AG04450 (cell line): ENCODE measurements at regions not wholly inside any gene's neighbourhood (a gene's known extent, or its start where the extent isn't known, plus 50 kb on each side); places are given as distances from the start of the nearest gene placed in this dataset.

ENCODE experiments used
- CTCF ChIA-PET: fragments of 300-600, 350-600 bp; formaldehyde crosslinking; extraction: SDS; loops from one replicate; lab custom pipeline; 2022; ENCODE audit warnings: antibody characterized with exemption, inconsistent platforms; lab: Charles Lee
- POLR2A ChIA-PET: fragments of 350-600 bp; formaldehyde crosslinking; extraction: SDS; loops from one replicate; lab custom pipeline; 2021; ENCODE audit warnings: antibody characterized with exemption, inconsistent platforms; lab: Yijun Ruan, JAX
- DNase-seq: peaks from one replicate; pipeline ENCODE4 v3.0.0-alpha.2; 2011; ENCODE audit warnings: low read depth, low spot score
- H3K27ac ChIP-seq: one replicate; pipeline ENCODE4 v1.5.1; 2012; ENCODE audit warnings: low read depth, low read length, control low read depth
- H3K27me3 ChIP-seq: one replicate; pipeline ENCODE4 v1.6.0; 2012; ENCODE audit warnings: low read length; ENCODE audit not compliant: control insufficient read depth, insufficient read depth
- H3K4me3 ChIP-seq: 2 replicates; pipeline ENCODE4 v1.5.1; 2011; ENCODE audit warnings: mild to moderate bottlenecking, low read depth, low read length, control low read depth
- H3K9me3 ChIP-seq: 2 replicates; pipeline ENCODE4 v1.5.1; 2012; ENCODE audit warnings: low read length; ENCODE audit not compliant: control insufficient read depth, insufficient read depth
- CTCF ChIP-seq: IDR thresholded peaks from 2 replicates; pipeline ENCODE4 v1.5.1; 2011; ENCODE audit warnings: low read depth, low read length, control low read depth, inconsistent platforms

GRCh38 chr2:60400462-60401246 lies 152.8 kb downstream of the BCL11A start:
- Histone ChIP-seq H3K4me3 (no peak overlapping the region), H3K27me3 (no peaks in the 10 kb centered on the region), H3K9me3 (no peaks in the 10 kb centered on the region), H3K27ac (no peak overlapping the region)
- no peak for DNase-seq
- TF ChIP-seq CTCF = no peak
- POLR2A ChIA-PET = no interaction called here
- CTCF ChIA-PET = no interaction called here

GRCh38 chr2:60394463-60394862 lies 159.0 kb downstream of the BCL11A start:
- Histone ChIP-seq H3K27me3 (no peaks in the 10 kb centered on the region), H3K27ac (no peak overlapping the region), H3K4me3 (no peak overlapping the region), H3K9me3 (no peaks in the 10 kb centered on the region)
- DNase-seq = no peak
- POLR2A ChIA-PET = no interaction called here
- CTCF ChIA-PET = no interaction called here
- TF ChIP-seq CTCF = no peak

- ChIA-PET CTCF (no interaction called here), POLR2A (no interaction called here)
Observed at GRCh38 chr2:60391649-60392375, 161.6 kb downstream of the BCL11A start.

GRCh38 chr2:60391230-60391629 lies 162.2 kb downstream of the BCL11A start:
- H3K9me3 ChIP-seq = no peaks in the 10 kb centered on the region
- H3K27ac ChIP-seq = no peak overlapping the region
- no peak overlapping the region for H3K4me3 ChIP-seq
- no peaks in the 10 kb centered on the region for H3K27me3 ChIP-seq
- no peak for DNase-seq
- ChIA-PET POLR2A (no interaction called here), CTCF (no interaction called here)
- TF ChIP-seq CTCF = no peak

More at GRCh38 chr2:60391649-60392375, 161.6 kb downstream of the BCL11A start:
- DNase-seq = no peak
- Histone ChIP-seq H3K9me3 (no peaks in the 10 kb centered on the region), H3K27me3 (no peaks in the 10 kb centered on the region), H3K4me3 (no peak overlapping the region), H3K27ac (no peak overlapping the region)
- TF ChIP-seq CTCF = no peak

GRCh38 chr2:60386436-60386835 lies 167.0 kb downstream of the BCL11A start:
- no peaks in the 10 kb centered on the region for H3K9me3 ChIP-seq
- CTCF ChIA-PET = no interaction called here
- POLR2A ChIA-PET = no interaction called here
- H3K4me3 ChIP-seq = no peak overlapping the region
- H3K27me3 ChIP-seq = peaks cover 2% of the 10 kb centered on the region
- no peak for DNase-seq
- no peak overlapping the region for H3K27ac ChIP-seq
- no peak for TF ChIP-seq CTCF
